Heart left ventricle (tissue), 16 donors: ENCODE measurements at regions not wholly inside any gene's neighbourhood (a gene's known extent, or its start where the extent isn't known, plus 50 kb on each side); places are given as distances from the start of the nearest gene placed in this dataset.

Experiments used
- ATAC-seq, 4 donors: fragments of 200-7000 bp; cut with Tn5 transposase; one replicate each; pipeline ENCODE4 v1.9.1; 2020 to 2022; ENCODE audit warnings: moderate library complexity in 4 of 4, mild to moderate bottlenecking in 3 of 4, moderate number of reproducible peaks in 1 of 4
- DNase-seq, 5 donors: peaks; one replicate each; pipeline ENCODE4 v3.0.0-alpha.2; 2020
- H3K27ac ChIP-seq, 12 donors: fragments of 200-600 bp; sonication (generic) in 4 of 12; one replicate each; pipeline versions ENCODE4 v1.5.0 to v1.8.0; 2016 to 2022; ENCODE audit warnings: mild to moderate bottlenecking in 2 of 12
- H3K27me3 ChIP-seq, 9 donors: fragments of 200-600 bp; sonication (generic) in 2 of 9; one replicate each; pipeline versions ENCODE4 v1.5.1 to v1.8.0; 2016 to 2022; ENCODE audit warnings: mild to moderate bottlenecking in 3 of 9
- H3K36me3 ChIP-seq, 9 donors: fragments of 200-600 bp; sonication (generic) in 2 of 9; one replicate each; pipeline versions ENCODE4 v1.5.0 to v1.8.0; 2018 to 2022; ENCODE audit warnings: mild to moderate bottlenecking in 2 of 9
- H3K4me1 ChIP-seq, 12 donors: fragments of 200-600 bp; sonication (generic) in 4 of 12; one replicate each; pipeline versions ENCODE4 v1.5.0 to v1.8.0; 2016 to 2022; ENCODE audit warnings: mild to moderate bottlenecking in 3 of 12
- H3K4me3 ChIP-seq, 12 donors: fragments of 200-600 bp; sonication (generic) in 4 of 12; one replicate each; pipeline versions ENCODE4 v1.5.0 to v1.8.0; 2017 to 2022; ENCODE audit warnings: mild to moderate bottlenecking in 9 of 12, moderate library complexity in 4 of 12
- H3K9me3 ChIP-seq, 12 donors: fragments of 200-600 bp; sonication (generic) in 4 of 12; one replicate each; pipeline versions ENCODE4 v1.5.0 to v1.8.0; 2016 to 2022; ENCODE audit warnings: mild to moderate bottlenecking in 1 of 12
- CTCF ChIP-seq, 12 donors: fragments of 200-600 bp; sonication (generic) in 4 of 12; IDR thresholded peaks; one replicate each; pipeline versions ENCODE4 v1.5.0 to v1.8.0; 2018 to 2022; ENCODE audit warnings: antibody characterized with exemption in 12 of 12, mild to moderate bottlenecking in 5 of 12
- POLR2A ChIP-seq, 2 donors: fragments of 450-650 bp; IDR thresholded peaks; one replicate each; pipeline ENCODE4 v1.6.1; 2017; ENCODE audit warnings: antibody characterized with exemption in 2 of 2, mild to moderate bottlenecking in 2 of 2, moderate library complexity in 2 of 2
- WGBS, 4 donors: extraction: QIAGEN DNeasy Blood & Tissue Kit in 2 of 4; methylation state at CpG; one replicate each; pipeline versions ENCODE4 v1.1.5 to v1.1.7; 2013 to 2018; 5-methylcytosine and 5-hydroxymethylcytosine counted together
- intact Hi-C, 10 donors: fragments of 100-400 bp; cut with DNase I; formaldehyde crosslinking; loops; one replicate each; pipeline versions ENCODE4 v1.11.1 to v1.14.2; 2022
- donor health status: ischemic (EF 13 %, LVEDD 7.1; RV severe dilation, severe dysfunction).
- donor health status: healthy with polysubstance abuse.
- donor health status: DM: no; HTN: yes; CAD: no.
- donor health status: DM: no; HTN: no; CAD: no.
- donor health status: ischemic (EF 25% LVEDD 6.9; RV normal size, moderate dysfunction).
- donor health status: ischemic (EF 25% LVEDD 5.7; RV mildly dilated, moderate dysfunction).
- donor health status: healthy.
- donor health status: DM: yes; HTN: yes; CAD: no.
- donor health status: ischemic (EF 35%, LVEDD 5.7; RV mildly dilated, moderate dysfunction).
- donor health status: nonischemic (EF 11% LVEDD 7.7; RV severe dilation, severe dysfunction).
- donor health status: DM: yes; HTN: yes; CAD: no.
- donor health status: PGD.
- donor health status: ischemic (EF 29% LVEDD 5.4; RV normal size, mild dysfunction).
- donor health status: nonischemic (EF 23%, LVEDD 6.1; RV moderate dilation, normal function).

GRCh38 chr3:187995667-187996066 lies 158.3 kb upstream of the LPP start:
- no peak overlapping the region for H3K27ac ChIP-seq
- H3K36me3 ChIP-seq: no peaks in the 10 kb centered on the region
- H3K4me1 ChIP-seq: peaks cover 0 to 16% (median 0%) of the 10 kb centered on the region in 12 donors
- intact Hi-C loops: no loop called here
- no peaks in the 10 kb centered on the region for H3K27me3 ChIP-seq
- no peak for DNase-seq
- no peak for ATAC-seq
- no peaks in the 10 kb centered on the region for H3K9me3 ChIP-seq
- no peak overlapping the region for H3K4me3 ChIP-seq
- TF ChIP-seq CTCF (IDR thresholded peaks at IDR 0.05) (no peak), POLR2A (IDR thresholded peaks at IDR 0.05) (no peak)

GRCh38 chr3:187996609-187997008 lies 157.3 kb upstream of the LPP start:
- no peaks in the 10 kb centered on the region for H3K36me3 ChIP-seq
- no peak overlapping the region for H3K27ac ChIP-seq
- DNase-seq (no peak), ATAC-seq (no peak)
- intact Hi-C loops: no loop called here
- peaks cover 0 to 22% (median 0%) of the 10 kb centered on the region in 12 donors for H3K4me1 ChIP-seq
- H3K27me3 ChIP-seq: no peaks in the 10 kb centered on the region
- H3K9me3 ChIP-seq: no peaks in the 10 kb centered on the region
- TF ChIP-seq POLR2A (IDR thresholded peaks at IDR 0.05) (no peak), CTCF (IDR thresholded peaks at IDR 0.05) (no peak)
- 80 to 90% (median 84%) methylated on average over 2 of the region's 2 CpGs for WGBS, 4 donors
- H3K4me3 ChIP-seq: no peak overlapping the region

- peak in 2 of 4 donors; percentile 38 to 39 for ATAC-seq
- H3K27ac ChIP-seq: no peak overlapping the region
Measured at GRCh38 chr3:187997490-187997889, 156.5 kb upstream of the LPP start.

GRCh38 chr3:187997946-187998561 lies 155.9 kb upstream of the LPP start:
- WGBS, 4 donors: 87 to 93% (median 91%) methylated on average over 9 of the region's 9 CpGs
- TF ChIP-seq POLR2A (IDR thresholded peaks at IDR 0.05) (no peak), CTCF (IDR thresholded peaks at IDR 0.05) (no peak)

More at GRCh38 chr3:187997490-187997889, 156.5 kb upstream of the LPP start:
- Histone ChIP-seq H3K27me3 (no peaks in the 10 kb centered on the region), H3K36me3 (no peaks in the 10 kb centered on the region), H3K4me3 (no peak overlapping the region), H3K4me1 (peaks cover 0 to 22% (median 0%) of the 10 kb centered on the region in 12 donors), H3K9me3 (no peaks in the 10 kb centered on the region)
- no peak for TF ChIP-seq CTCF (IDR thresholded peaks at IDR 0.05)
- no peak for TF ChIP-seq POLR2A (IDR thresholded peaks at IDR 0.05)
- intact Hi-C loops: no loop called here
- no peak for DNase-seq
- WGBS, 4 donors: 63 to 79% (median 72%) methylated on average over 5 of the region's 5 CpGs

More at GRCh38 chr3:187997946-187998561, 155.9 kb upstream of the LPP start:
- Histone ChIP-seq H3K27ac (no peak overlapping the region), H3K9me3 (no peaks in the 10 kb centered on the region), H3K4me3 (no peak overlapping the region), H3K36me3 (no peaks in the 10 kb centered on the region), H3K27me3 (no peaks in the 10 kb centered on the region), H3K4me1 (peaks cover 0 to 22% (median 0%) of the 10 kb centered on the region in 12 donors)
- intact Hi-C loops: no loop called here
- ATAC-seq (no peak), DNase-seq (no peak)
